ENCODE measurements at regions not wholly inside any gene's neighbourhood (a gene's known extent, or its start where the extent isn't known, plus 50 kb on each side); places are given as distances from the start of the nearest gene placed in this dataset.

DNA sequence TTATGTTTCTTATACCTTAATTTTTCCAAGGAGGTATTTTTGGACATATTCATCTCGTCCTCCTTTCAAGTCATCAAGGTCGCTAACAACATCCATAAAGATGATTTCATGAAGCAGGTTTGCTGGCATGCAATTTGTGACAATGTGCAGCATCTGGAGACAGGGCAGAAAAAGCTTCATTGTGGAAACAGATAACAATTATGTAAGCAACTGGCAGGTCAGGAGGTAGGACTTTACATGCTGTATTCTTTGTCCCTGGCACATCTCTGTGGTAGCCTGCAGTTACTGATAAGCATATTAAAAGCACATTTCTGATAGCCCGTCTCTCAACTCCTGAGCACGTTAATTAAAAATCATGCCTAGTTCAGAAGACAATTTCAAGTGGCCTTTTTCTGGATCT, 156.8 kb downstream of the LEPR start:
- TF ChIP-seq EZH2 (IDR thresholded peaks at IDR 0.05; ENCODE audit: insufficient read depth, poor library complexity, severe bottlenecking): no peak
- no peak for TF ChIP-seq EZH2phosphoT487 (IDR thresholded peaks at IDR 0.05; ENCODE audit: insufficient read depth, low read depth)

Data from GM23248 (cell line).